AG09319 (cell line): ENCODE measurements at regions not wholly inside any gene's neighbourhood (a gene's known extent, or its start where the extent isn't known, plus 50 kb on each side); places are given as distances from the start of the nearest gene placed in this dataset.
"Not testable (repeated sequence)": the region's sequence is repeated elsewhere in the genome, so short reads cannot be mapped to it uniquely, and the experiment has no call there.

Experiments
- DNase-seq: peaks from one replicate; pipeline ENCODE4 v3.0.0-alpha.2; 2010; ENCODE audit warnings: low read depth; ENCODE audit errors: extremely low read depth
- TF ChIP-seq, protein P1 (sequence below): IDR thresholded peaks from 2 replicates; pipeline ENCODE4 v1.5.1; 2011; ENCODE audit warnings: low read depth, mild to moderate bottlenecking, inconsistent platforms, low read length, moderate library complexity

GRCh38 chrX:69062493-69062892 lies 102.8 kb downstream of the PJA1 start:
- no peak for DNase-seq
- TF ChIP-seq, protein P1, sequence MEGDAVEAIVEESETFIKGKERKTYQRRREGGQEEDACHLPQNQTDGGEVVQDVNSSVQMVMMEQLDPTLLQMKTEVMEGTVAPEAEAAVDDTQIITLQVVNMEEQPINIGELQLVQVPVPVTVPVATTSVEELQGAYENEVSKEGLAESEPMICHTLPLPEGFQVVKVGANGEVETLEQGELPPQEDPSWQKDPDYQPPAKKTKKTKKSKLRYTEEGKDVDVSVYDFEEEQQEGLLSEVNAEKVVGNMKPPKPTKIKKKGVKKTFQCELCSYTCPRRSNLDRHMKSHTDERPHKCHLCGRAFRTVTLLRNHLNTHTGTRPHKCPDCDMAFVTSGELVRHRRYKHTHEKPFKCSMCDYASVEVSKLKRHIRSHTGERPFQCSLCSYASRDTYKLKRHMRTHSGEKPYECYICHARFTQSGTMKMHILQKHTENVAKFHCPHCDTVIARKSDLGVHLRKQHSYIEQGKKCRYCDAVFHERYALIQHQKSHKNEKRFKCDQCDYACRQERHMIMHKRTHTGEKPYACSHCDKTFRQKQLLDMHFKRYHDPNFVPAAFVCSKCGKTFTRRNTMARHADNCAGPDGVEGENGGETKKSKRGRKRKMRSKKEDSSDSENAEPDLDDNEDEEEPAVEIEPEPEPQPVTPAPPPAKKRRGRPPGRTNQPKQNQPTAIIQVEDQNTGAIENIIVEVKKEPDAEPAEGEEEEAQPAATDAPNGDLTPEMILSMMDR: no peak

DNA sequence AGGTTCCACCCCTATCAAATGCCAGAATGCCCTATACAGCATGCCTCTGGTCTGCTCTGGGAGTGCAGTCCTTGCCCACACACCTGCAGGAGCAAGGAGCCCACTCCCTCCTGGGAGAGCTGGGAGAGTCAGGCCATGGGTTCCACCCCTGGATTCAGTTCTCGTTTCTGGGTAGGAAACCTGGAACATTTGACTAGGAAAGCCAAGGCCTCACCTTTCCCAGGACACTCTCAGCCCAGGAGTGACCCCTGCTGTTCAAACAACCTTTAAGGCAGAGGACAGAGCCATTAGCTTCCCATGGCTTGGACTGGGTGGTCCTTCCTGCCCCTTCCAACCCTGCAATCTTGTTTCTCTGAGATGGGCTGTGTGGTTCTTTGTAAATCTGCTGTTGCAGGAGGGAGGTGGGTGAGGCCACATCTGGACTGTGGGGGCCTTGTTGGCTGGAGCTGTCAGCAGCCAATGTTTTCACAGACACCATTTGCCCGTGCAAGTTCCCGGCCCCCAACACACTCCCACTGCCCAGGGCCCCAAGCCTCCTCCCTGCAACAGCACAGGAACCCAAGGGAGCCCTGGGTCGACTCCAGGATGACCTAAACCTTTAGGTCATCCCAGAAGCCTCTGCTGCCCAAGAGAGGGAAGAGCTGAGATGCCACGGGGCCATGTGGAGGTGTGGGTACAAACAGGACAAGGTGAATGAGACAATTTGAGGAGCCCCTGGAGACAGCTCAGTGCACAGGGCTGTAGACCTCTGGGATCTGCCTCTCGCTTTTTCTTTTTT lies 104.4 kb downstream of the PJA1 start:
- TF ChIP-seq, protein P1: peak; percentile 41
- peak; percentile 15 for DNase-seq

DNA sequence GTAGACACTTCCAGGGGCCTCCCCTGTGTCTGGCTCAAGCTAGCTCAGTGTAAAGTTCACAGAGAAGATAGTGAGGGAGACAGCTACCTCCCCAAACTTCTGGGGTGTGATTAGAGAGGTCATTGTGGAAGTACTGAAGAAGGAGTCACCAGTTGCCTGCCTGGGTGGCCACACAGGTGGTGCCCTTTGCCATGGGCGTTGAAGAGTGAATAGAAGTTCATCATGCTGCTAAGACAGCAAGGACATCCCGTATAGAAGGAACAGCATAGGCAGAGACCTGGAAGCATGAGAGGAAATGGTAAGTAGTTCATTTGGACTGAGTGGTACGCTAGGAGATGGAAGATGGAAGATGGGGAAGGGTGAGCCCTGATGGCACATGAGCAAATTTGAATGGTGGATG lies 110.1 kb downstream of the PJA1 start:
- DNase-seq: no peak
- TF ChIP-seq, protein P1: no peak

GRCh38 chrX:69054497-69054896 lies 110.8 kb downstream of the PJA1 start:
- not testable (repeated sequence) for DNase-seq

DNA sequence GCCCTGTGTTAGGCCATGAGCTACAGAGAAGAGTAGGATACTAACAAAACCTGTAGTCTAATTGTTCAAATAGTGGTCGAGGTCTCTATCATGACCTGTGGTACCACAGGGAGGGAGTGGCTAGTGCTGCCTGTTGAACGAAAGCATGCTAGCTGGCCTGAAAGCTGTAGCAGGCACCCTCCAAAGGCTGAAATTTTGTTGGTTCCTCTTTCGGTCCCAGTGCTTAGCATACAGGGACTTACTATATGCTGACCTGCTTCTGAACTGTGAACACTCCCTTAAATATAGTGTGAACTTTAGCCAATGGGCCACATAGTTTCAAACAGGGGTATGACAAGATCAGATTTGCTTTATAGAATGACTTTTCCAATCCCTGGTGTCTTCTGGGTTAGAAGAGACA lies 113.4 kb downstream of the PJA1 start:
- no peak for DNase-seq
- TF ChIP-seq, protein P1: no peak

DNA sequence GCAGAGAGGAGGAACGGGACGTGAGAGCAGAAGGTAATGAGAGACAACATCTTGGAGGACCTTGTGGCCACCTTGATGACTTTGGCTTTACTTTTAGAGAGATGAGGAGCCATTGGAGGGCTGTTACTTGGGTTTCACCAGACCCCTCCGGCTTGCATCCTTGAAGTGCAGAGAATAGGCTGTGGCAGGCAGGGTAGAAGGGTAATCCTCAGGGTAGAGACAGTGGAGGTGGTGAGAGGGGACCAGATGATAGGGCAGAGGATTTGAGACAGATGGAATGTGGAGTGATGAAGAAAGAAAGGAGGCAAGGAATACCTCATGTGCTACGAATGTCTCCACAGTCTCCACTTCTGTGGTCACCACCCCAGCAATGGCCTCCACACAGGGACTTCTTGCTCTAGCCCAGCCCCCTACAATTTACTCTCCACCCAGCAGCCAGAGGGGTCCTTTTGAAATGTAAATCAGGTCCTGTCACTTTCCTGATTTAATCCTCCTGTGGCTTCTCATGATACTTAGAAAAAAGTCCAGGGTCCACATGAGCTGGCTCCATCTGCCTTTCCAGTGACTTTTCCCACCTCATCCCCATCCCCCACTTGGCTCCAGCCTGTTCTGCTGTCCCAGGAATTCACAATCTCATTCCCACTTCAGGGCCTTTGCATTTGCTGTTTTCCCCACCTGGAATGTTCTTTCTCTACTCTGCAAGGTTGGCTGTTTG lies 115.0 kb downstream of the PJA1 start:
- no peak for DNase-seq
- TF ChIP-seq, protein P1: no peak

GRCh38 chrX:69046996-69047490 lies 118.2 kb downstream of the PJA1 start:
- TF ChIP-seq, protein P1: no peak
- DNase-seq: no peak
